RWPE1 (cell line): ENCODE measurements at regions not wholly inside any gene's neighbourhood (a gene's known extent, or its start where the extent isn't known, plus 50 kb on each side); places are given as distances from the start of the nearest gene placed in this dataset.

Experiments
- CTCF ChIA-PET: fragments of 350-600 bp; sonication (Branson Sonifier 250); formaldehyde crosslinking; extraction: SDS; loops from one replicate; lab custom pipeline; 2021; lab: Yijun Ruan, JAX
- POLR2A ChIA-PET: fragments of 400-600 bp; formaldehyde crosslinking; extraction: SDS; loops from one replicate; lab custom pipeline; 2020; ENCODE audit warnings: antibody characterized with exemption; ENCODE audit not compliant: low non-redundant PET; lab: Yijun Ruan, JAX
- DNase-seq: peaks from one replicate; pipeline ENCODE4 v3.0.0; 2012; ENCODE audit warnings: low spot score
- H3K27ac ChIP-seq: fragments of 450-650 bp; 2 replicates; pipeline ENCODE4 v1.5.1; 2017
- TF ChIP-seq, protein P1 (sequence below): fragments of 450-650 bp; conservative IDR thresholded peaks from 2 replicates; pipeline ENCODE4 v1.5.1; 2017; ENCODE audit warnings: low read depth, mild to moderate bottlenecking

DNA sequence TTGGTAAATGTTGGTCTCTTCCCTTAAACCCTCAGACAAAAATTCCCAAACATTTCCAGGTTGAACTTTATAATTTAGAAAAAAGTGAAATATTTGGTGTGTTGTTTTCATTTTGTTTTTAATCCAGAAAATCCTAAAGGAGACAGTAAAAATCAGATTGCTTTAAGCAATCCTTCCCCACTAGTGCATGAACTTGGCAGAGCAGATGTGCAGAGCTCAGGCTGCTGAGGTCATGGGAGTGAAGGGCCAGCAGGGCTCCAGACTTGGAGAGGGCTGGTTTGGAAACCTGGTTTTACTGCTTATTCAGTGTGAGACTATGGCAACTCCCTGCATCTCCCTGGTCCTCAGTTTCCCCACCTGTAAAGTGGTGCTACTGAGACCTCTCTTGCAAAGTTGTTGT, 66.7 kb upstream of the TEX51 start:
- CTCF ChIA-PET, result no interaction called here
- H3K27ac ChIP-seq, result no peak overlapping the region
- DNase-seq, result no peak
- POLR2A ChIA-PET, result no interaction called here
- TF ChIP-seq, protein P1, sequence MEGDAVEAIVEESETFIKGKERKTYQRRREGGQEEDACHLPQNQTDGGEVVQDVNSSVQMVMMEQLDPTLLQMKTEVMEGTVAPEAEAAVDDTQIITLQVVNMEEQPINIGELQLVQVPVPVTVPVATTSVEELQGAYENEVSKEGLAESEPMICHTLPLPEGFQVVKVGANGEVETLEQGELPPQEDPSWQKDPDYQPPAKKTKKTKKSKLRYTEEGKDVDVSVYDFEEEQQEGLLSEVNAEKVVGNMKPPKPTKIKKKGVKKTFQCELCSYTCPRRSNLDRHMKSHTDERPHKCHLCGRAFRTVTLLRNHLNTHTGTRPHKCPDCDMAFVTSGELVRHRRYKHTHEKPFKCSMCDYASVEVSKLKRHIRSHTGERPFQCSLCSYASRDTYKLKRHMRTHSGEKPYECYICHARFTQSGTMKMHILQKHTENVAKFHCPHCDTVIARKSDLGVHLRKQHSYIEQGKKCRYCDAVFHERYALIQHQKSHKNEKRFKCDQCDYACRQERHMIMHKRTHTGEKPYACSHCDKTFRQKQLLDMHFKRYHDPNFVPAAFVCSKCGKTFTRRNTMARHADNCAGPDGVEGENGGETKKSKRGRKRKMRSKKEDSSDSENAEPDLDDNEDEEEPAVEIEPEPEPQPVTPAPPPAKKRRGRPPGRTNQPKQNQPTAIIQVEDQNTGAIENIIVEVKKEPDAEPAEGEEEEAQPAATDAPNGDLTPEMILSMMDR, result no peak

DNA sequence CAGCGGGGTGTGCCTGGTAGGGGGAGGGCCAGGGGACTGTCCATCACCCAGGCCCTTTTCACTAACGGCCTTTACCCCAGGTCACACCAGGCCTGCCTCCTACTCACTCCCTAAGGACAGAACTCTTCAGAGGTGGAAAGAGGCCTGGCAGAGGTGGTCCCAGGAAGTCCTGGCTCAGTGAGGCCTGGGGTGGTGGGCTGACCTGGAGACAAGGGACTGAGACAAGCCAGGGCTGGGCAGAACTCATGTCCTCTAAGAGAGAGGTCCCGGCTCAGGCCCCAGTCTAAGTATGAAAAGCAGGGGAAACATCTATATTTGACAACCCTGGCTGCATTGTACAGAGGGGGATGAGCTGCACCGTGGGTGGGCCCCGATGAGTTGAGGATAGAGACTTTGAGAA, 65.9 kb upstream of the TEX51 start:
- POLR2A ChIA-PET, result no interaction called here
- TF ChIP-seq, protein P1, result no peak
- no peak overlapping the region for H3K27ac ChIP-seq
- no peak for DNase-seq
- CTCF ChIA-PET, result no interaction called here

DNA sequence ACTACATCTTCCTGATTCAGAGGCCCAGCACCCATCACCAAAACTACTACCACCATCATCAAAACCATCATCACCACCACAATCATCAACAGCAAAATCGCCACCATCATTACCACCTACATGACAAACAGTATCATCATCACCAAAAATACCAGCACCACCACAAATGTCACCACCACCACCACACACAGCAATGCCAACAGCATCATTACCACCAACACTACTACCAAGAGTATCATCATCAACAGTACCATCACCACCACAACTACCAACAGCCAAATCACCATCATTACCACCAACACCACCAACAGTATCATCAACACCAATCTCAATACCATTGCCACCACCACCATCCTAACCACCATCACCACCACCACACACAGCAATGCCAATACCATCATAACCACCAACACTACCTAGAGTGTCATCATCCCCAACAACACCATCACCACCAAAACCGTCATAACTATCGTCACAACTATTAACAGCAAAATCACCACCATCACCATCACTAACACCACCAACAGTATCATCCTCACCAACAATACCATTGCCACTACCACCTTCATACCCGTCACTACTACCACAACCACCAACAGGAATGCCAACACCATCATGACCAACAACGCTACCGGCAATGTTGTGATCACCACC, 64.6 kb upstream of the TEX51 start:
- TF ChIP-seq, protein P1, result no peak
- no peak for DNase-seq
- H3K27ac ChIP-seq, result no peak overlapping the region
- POLR2A ChIA-PET, result no interaction called here
- CTCF ChIA-PET, result no interaction called here

DNA sequence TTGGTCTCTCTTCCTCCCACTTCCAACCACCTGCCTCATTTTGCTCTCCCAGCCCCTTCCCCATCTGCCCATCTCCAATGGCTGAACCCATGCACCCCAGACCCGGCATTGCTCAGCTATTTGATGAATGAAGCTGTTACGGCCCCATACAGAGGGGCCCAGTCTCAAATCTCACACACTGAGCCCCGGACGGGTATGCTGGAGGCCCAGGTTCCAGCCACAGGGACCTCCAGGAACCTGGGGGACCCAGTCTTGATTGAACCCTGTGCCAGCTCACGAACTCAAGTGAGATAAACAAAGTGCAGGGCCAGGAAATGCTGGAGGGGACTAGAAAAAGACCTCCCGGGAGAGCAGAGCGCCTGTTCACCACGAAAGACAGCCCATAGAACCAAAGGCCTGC, 63.4 kb upstream of the TEX51 start:
- DNase-seq, result no peak
- H3K27ac ChIP-seq, result no peak overlapping the region
- TF ChIP-seq, protein P1, result no peak
- ChIA-PET CTCF (interaction anchor here (0.7 kb wide), 1 partner anchor 64 kb away, joined by 3 read pairs; no protein-coding TSS in a partner anchor), POLR2A (no interaction called here)

DNA sequence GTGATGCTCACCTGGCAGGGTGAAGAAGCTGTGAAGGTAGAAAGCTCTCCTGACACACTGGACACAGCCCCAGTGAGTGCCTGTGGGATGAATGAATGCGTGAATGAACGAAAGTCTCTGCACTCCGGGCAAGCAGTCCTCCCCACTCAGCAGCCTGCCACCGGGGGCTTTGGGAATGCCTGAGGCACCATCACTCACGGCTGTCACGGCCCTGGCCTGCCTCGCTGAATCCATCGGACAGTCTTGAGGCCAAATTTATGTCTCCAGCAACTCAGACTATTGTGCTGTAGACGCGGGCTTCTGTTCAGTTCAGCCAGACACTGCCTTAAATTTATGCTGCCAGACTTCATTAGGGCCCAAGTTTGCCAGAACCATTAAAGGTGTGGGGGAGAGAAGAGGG, 62.9 kb upstream of the TEX51 start:
- ChIA-PET POLR2A (no interaction called here), CTCF (interaction anchor here (0.7 kb wide), 1 partner anchor 65 kb away, joined by 3 read pairs; no protein-coding TSS in a partner anchor)
- TF ChIP-seq, protein P1, result no peak
- no peak for DNase-seq
- no peak overlapping the region for H3K27ac ChIP-seq

DNA sequence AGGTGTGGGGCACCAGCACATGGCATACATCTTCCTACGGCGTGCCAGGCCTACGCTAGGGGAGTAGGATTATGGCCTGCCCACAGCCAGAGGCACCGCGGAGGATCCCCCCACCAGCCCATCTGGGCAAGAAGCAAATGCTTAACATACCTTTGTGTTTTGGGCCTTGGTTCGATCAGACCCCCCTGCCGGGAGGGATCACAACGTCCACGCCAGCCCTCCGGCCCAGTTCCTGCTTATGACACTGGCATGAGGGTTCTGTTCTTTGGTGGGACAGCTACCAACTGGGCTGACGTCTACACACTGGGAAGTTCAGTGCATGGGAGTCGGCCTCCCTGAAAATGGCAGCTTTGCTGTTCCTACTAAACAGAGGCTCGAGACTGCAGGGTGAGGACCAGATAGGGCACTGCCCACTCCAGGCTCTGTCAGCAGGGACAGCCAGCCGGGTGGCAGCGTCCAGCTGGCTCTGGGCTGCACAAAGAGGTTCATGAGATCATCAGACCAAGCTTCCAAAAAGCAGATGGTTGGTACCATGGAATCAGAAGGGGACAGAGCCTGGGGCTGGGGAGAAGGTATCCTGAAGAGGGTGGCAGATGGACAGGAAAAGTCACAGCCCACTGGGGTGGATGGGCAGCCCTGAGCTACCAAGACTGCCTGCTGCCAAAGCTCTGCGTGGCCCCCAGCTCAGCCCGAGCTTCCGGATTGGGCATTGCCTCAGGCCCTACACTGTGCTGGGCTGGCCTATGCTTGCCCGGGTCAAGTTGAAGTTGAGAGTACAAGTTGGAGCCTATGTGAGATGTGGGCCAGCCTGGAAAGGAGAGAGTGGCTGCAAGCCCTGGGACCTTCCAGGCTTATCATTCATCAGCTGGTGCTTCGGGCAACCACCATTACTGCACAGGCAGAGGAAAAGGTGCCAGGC, 61.7 kb upstream of the TEX51 start:
- ChIA-PET CTCF (no interaction called here), POLR2A (no interaction called here)
- DNase-seq, result no peak
- no peak overlapping the region for H3K27ac ChIP-seq
- TF ChIP-seq, protein P1, result no peak
